SK-N-SH treated with all-trans-retinoic acid at 6 μM for 48 hours (cell line): ENCODE measurements at regions not wholly inside any gene's neighbourhood (a gene's known extent, or its start where the extent isn't known, plus 50 kb on each side); places are given as distances from the start of the nearest gene placed in this dataset.

ENCODE experiments used
- ATAC-seq: fragments of 200-7000 bp; cut with Tn5 transposase; 3 replicates; pipeline ENCODE4 v1.9.1; 2020; ENCODE audit warnings: mild to moderate bottlenecking, moderate library complexity
- ARNTL ChIP-seq: fragments of 450-650 bp; formaldehyde crosslinking; IDR thresholded peaks from 2 replicates; pipeline ENCODE4 v1.5.0; 2020; ENCODE audit warnings: low read depth, mild to moderate bottlenecking, moderate library complexity, borderline replicate concordance
- BACH2 ChIP-seq: fragments of 250-450 bp; sonication (Bioruptor Pico); IDR thresholded peaks from 2 replicates; pipeline ENCODE4 v1.9.0; 2021; ENCODE audit warnings: mild to moderate bottlenecking, borderline replicate concordance
- CSDC2 ChIP-seq: fragments of 250-450 bp; sonication (Bioruptor Pico); IDR thresholded peaks from 2 replicates; pipeline ENCODE4 v1.5.0; 2020; ENCODE audit warnings: mild to moderate bottlenecking, moderate library complexity
- ESRRG ChIP-seq: fragments of 250-450 bp; sonication (Bioruptor Pico); IDR thresholded peaks from 2 replicates; pipeline ENCODE4 v1.6.1; 2021; ENCODE audit warnings: mild to moderate bottlenecking
- GLIS3 ChIP-seq: fragments of 250-450 bp; sonication (Bioruptor Pico); IDR thresholded peaks from 2 replicates; pipeline ENCODE4 v1.5.0; 2020; ENCODE audit warnings: mild to moderate bottlenecking, moderate library complexity
- ISL1 ChIP-seq: fragments of 250-450 bp; sonication (Bioruptor Pico); IDR thresholded peaks from 2 replicates; pipeline ENCODE4 v2.1.2; 2022; ENCODE audit warnings: mild to moderate bottlenecking, moderate library complexity
- OSR1 ChIP-seq: fragments of 250-450 bp; sonication (Bioruptor Pico); IDR thresholded peaks from 2 replicates; pipeline ENCODE4 v1.8.0; 2022; ENCODE audit warnings: moderate library complexity, mild to moderate bottlenecking, inconsistent platforms
- PPARA ChIP-seq: fragments of 250-450 bp; sonication (Bioruptor Pico); IDR thresholded peaks from 2 replicates; pipeline ENCODE4 v1.5.0; 2020; ENCODE audit warnings: mild to moderate bottlenecking, borderline replicate concordance
- RARB ChIP-seq: fragments of 250-450 bp; sonication (Bioruptor Pico); IDR thresholded peaks from 2 replicates; pipeline ENCODE4 v1.8.0; 2021; ENCODE audit warnings: mild to moderate bottlenecking, moderate library complexity
- SNAI2 ChIP-seq: fragments of 250-450 bp; sonication (Bioruptor Pico); IDR thresholded peaks from 2 replicates; pipeline ENCODE4 v1.5.0; 2020; ENCODE audit warnings: mild to moderate bottlenecking, moderate library complexity
- TCF4 ChIP-seq: fragments of 250-450 bp; sonication (Bioruptor Pico); IDR thresholded peaks from 2 replicates; pipeline ENCODE4 v1.8.0; 2021; ENCODE audit warnings: mild to moderate bottlenecking, moderate library complexity, borderline replicate concordance
- TOX ChIP-seq: fragments of 250-450 bp; sonication (Bioruptor Pico); IDR thresholded peaks from 2 replicates; pipeline ENCODE4 v1.8.0; 2021; ENCODE audit warnings: mild to moderate bottlenecking, moderate library complexity, borderline replicate concordance
- ZC3H10 ChIP-seq: fragments of 250-450 bp; sonication (Bioruptor Pico); IDR thresholded peaks from 2 replicates; pipeline ENCODE4 v1.5.1; 2021; ENCODE audit warnings: mild to moderate bottlenecking, moderate library complexity
- ZFP3 ChIP-seq: fragments of 250-450 bp; sonication (Bioruptor Pico); IDR thresholded peaks from 2 replicates; pipeline ENCODE4 v1.5.0; 2020; ENCODE audit warnings: mild to moderate bottlenecking, moderate library complexity
- ZFP30 ChIP-seq: fragments of 450-650 bp; formaldehyde crosslinking; IDR thresholded peaks from 2 replicates; pipeline ENCODE4 v1.5.0; 2022; ENCODE audit warnings: mild to moderate bottlenecking, moderate library complexity
- ZNF565 ChIP-seq: fragments of 450-650 bp; formaldehyde crosslinking; conservative IDR thresholded peaks from 2 replicates; pipeline ENCODE4 v1.5.0; 2020; ENCODE audit warnings: low read depth, mild to moderate bottlenecking, moderate library complexity
- ZNF70 ChIP-seq: fragments of 450-650 bp; formaldehyde crosslinking; IDR thresholded peaks from 2 replicates; pipeline ENCODE4 v1.5.0; 2020; ENCODE audit warnings: mild to moderate bottlenecking, moderate library complexity
- ZNF8 ChIP-seq: fragments of 450-650 bp; formaldehyde crosslinking; IDR thresholded peaks from 2 replicates; pipeline ENCODE4 v1.5.0; 2020; ENCODE audit warnings: mild to moderate bottlenecking, moderate library complexity
- TF ChIP-seq, protein P1 (sequence below): fragments of 250-450 bp; sonication (Bioruptor Pico); IDR thresholded peaks from 2 replicates; pipeline ENCODE4 v1.8.0; 2020; ENCODE audit warnings: mild to moderate bottlenecking, moderate library complexity, borderline replicate concordance
- TF ChIP-seq, protein P2 (sequence below): fragments of 250-450 bp; sonication (Bioruptor Pico); IDR thresholded peaks from 2 replicates; pipeline ENCODE4 v1.5.1; 2021; ENCODE audit warnings: mild to moderate bottlenecking, moderate library complexity
- TF ChIP-seq, protein P3 (sequence below): fragments of 250-450 bp; sonication (Bioruptor Pico); IDR thresholded peaks from 2 replicates; pipeline ENCODE4 v1.5.0; 2020; ENCODE audit warnings: mild to moderate bottlenecking, moderate library complexity

DNA sequence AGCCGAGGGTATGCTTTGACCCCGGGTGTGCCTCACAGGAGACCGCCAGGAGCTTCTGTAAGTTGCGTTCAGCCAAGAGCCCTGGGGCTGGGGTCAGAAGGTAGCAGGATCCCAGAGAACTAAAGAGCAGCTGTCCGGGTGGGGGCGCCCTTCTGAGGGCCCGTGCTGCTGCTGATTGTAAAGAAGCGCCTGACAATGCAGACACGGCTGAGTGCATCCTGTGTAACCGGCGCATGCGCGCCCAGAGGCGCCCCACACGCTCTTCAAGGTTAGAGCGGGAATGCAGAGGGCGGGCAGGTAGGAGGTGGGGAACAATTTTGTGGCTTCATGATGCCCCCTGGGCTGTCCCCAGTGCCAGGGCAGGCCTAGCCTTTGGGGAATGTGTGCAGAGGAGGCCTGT lies 210.2 kb upstream of the CTBP2 start (continued):
- TF ChIP-seq TCF4 (CRISPR knock-in tag), result no peak
- TF ChIP-seq ISL1 (CRISPR knock-in tag), result no peak
- TF ChIP-seq, protein P1, sequence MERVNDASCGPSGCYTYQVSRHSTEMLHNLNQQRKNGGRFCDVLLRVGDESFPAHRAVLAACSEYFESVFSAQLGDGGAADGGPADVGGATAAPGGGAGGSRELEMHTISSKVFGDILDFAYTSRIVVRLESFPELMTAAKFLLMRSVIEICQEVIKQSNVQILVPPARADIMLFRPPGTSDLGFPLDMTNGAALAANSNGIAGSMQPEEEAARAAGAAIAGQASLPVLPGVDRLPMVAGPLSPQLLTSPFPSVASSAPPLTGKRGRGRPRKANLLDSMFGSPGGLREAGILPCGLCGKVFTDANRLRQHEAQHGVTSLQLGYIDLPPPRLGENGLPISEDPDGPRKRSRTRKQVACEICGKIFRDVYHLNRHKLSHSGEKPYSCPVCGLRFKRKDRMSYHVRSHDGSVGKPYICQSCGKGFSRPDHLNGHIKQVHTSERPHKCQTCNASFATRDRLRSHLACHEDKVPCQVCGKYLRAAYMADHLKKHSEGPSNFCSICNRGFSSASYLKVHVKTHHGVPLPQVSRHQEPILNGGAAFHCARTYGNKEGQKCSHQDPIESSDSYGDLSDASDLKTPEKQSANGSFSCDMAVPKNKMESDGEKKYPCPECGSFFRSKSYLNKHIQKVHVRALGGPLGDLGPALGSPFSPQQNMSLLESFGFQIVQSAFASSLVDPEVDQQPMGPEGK, result no peak
- TF ChIP-seq OSR1 (CRISPR knock-in tag), result no peak
- no peak for TF ChIP-seq PPARA (CRISPR knock-in tag)
- TF ChIP-seq BACH2 (CRISPR knock-in tag), result no peak
- no peak for TF ChIP-seq RARB (CRISPR knock-in tag)
- TF ChIP-seq SNAI2 (CRISPR knock-in tag), result no peak
- no peak for TF ChIP-seq ARNTL (CRISPR knock-in tag)
- TF ChIP-seq, protein P2, sequence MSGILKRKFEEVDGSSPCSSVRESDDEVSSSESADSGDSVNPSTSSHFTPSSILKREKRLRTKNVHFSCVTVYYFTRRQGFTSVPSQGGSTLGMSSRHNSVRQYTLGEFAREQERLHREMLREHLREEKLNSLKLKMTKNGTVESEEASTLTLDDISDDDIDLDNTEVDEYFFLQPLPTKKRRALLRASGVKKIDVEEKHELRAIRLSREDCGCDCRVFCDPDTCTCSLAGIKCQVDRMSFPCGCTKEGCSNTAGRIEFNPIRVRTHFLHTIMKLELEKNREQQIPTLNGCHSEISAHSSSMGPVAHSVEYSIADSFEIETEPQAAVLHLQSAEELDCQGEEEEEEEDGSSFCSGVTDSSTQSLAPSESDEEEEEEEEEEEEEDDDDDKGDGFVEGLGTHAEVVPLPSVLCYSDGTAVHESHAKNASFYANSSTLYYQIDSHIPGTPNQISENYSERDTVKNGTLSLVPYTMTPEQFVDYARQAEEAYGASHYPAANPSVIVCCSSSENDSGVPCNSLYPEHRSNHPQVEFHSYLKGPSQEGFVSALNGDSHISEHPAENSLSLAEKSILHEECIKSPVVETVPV (CRISPR knock-in tag), result no peak
- TF ChIP-seq, all 23 proteins: peak for 0

DNA sequence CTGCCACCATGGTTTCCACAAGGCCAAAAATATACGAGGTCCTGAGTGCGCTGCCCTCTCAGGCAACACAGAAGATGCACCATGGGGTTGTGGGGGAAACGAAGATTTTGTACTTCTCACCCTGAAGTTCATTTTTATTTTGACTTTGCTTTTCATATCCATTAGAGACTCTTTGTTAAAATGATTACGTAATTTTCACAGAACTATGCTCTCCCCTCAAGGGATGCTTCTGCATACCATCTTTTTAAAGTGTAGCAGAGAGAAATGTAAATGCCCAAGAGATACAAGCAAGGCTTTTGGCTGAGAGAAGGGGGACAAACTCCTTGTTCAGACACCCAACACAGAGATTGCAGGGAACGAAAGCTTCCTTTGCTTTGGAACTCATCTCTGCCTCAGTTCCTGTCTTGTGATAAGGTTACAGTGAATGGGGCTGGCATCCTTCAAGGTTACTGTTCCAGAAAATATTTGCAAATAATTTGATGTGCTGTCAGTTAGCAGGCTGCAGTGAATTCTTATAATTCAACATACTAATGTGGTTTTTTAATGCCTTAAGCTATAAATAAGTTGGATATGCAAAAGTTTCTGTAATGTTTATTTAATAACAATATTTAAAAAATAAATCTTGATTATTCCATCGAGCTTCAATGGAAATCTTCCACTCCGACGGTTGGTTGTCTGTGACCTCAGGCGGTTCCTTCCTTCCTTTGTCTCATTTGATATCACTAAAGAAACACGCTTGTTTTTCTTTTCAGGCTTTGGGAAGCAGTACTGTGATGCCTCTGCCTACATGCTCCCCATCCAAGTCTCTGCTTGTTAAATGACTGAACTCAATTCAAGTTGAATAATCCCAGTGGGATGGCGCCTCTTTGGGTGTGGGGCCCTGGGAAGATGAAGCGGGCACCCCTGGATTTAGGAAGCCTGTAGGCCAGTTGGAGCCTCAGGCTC lies 209.3 kb upstream of the CTBP2 start:
- ATAC-seq, result no peak
- TF ChIP-seq ZC3H10 (CRISPR knock-in tag), result no peak
- TF ChIP-seq ESRRG, result no peak
- TF ChIP-seq, protein P2 (CRISPR knock-in tag), result no peak
- TF ChIP-seq TCF4 (CRISPR knock-in tag), result no peak
- TF ChIP-seq ZNF70 (CRISPR knock-in tag), result no peak
- no peak for TF ChIP-seq ZFP30
- TF ChIP-seq, protein P1, result no peak
- TF ChIP-seq, protein P3, sequence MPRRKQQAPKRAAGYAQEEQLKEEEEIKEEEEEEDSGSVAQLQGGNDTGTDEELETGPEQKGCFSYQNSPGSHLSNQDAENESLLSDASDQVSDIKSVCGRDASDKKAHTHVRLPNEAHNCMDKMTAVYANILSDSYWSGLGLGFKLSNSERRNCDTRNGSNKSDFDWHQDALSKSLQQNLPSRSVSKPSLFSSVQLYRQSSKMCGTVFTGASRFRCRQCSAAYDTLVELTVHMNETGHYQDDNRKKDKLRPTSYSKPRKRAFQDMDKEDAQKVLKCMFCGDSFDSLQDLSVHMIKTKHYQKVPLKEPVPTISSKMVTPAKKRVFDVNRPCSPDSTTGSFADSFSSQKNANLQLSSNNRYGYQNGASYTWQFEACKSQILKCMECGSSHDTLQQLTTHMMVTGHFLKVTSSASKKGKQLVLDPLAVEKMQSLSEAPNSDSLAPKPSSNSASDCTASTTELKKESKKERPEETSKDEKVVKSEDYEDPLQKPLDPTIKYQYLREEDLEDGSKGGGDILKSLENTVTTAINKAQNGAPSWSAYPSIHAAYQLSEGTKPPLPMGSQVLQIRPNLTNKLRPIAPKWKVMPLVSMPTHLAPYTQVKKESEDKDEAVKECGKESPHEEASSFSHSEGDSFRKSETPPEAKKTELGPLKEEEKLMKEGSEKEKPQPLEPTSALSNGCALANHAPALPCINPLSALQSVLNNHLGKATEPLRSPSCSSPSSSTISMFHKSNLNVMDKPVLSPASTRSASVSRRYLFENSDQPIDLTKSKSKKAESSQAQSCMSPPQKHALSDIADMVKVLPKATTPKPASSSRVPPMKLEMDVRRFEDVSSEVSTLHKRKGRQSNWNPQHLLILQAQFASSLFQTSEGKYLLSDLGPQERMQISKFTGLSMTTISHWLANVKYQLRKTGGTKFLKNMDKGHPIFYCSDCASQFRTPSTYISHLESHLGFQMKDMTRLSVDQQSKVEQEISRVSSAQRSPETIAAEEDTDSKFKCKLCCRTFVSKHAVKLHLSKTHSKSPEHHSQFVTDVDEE (CRISPR knock-in tag), result no peak
- no peak for TF ChIP-seq ZNF8

DNA sequence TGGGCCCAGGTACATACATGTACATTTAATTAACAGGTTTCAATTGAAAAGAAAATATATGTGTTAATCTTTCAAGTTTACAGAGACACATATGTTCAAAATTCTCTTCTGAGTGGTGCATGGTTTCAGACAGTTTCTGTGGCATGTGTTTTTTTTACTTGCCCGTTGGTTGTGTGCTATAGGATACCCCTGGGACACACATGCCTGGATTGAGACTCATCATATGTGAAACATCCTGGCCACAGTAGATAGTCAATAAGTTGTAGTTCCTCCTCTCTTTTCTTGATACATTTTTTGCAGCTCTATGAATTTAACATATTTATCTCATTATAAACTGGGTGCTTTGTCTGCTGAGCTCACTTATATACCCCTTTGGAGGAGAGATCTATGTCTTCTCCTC lies 207.8 kb upstream of the CTBP2 start:
- ATAC-seq, result no peak
- no peak for TF ChIP-seq PPARA (CRISPR knock-in tag)
- no peak for TF ChIP-seq ZNF565 (CRISPR knock-in tag)
- TF ChIP-seq TOX (CRISPR knock-in tag), result no peak
- no peak for TF ChIP-seq ZC3H10 (CRISPR knock-in tag)
- no peak for TF ChIP-seq ZFP3
- TF ChIP-seq SNAI2 (CRISPR knock-in tag), result no peak
- no peak for TF ChIP-seq ARNTL (CRISPR knock-in tag)
- no peak for TF ChIP-seq GLIS3 (CRISPR knock-in tag)
- no peak for TF ChIP-seq ESRRG
- TF ChIP-seq CSDC2 (CRISPR knock-in tag), result no peak
- TF ChIP-seq OSR1 (CRISPR knock-in tag), result no peak
- TF ChIP-seq, protein P2 (CRISPR knock-in tag), result no peak
- TF ChIP-seq TCF4 (CRISPR knock-in tag), result no peak
- no peak for TF ChIP-seq ISL1 (CRISPR knock-in tag)
- TF ChIP-seq, protein P3 (CRISPR knock-in tag), result no peak
- no peak for TF ChIP-seq ZNF70 (CRISPR knock-in tag)
- no peak for TF ChIP-seq ZFP30
